ENCODE measurements at regions not wholly inside any gene's neighbourhood (a gene's known extent, or its start where the extent isn't known, plus 50 kb on each side); places are given as distances from the start of the nearest gene placed in this dataset.

DNA sequence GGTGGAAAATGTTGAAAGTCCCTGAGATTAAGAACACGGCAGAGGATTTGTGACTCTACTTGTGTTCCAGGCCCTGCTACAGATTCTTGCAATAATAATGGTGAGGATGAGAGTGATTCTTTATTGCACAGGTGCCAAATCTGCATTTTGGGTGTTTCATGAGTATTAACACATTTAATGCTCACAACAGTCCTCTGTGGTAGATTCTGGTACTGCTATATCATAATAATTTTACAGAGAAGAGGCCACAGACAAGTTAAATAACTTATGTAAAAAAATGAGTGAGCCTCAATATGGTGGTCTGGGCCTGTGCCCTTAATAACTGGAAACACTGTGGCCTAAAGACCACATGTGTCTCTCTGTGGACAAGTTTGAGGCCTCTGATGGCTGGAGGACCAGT lies 124.3 kb downstream of the C4orf33 start:
- Histone ChIP-seq H3K4me3 (no peak overlapping the region), H3K27ac (no peak overlapping the region), H3K36me3 (no peaks in the 10 kb centered on the region), H3K9me3 (no peaks in the 10 kb centered on the region), H3K27me3 (replicated peaks; ENCODE audit: insufficient read depth) (no peaks in the 10 kb centered on the region), H3K4me1 (replicated peaks) (no peaks in the 10 kb centered on the region)
- intact Hi-C loops (cut with DNase I) = no loop called here
- TF ChIP-seq POLR2AphosphoS5 (IDR thresholded peaks at IDR 0.05) = no peak
- TF ChIP-seq, protein P1, sequence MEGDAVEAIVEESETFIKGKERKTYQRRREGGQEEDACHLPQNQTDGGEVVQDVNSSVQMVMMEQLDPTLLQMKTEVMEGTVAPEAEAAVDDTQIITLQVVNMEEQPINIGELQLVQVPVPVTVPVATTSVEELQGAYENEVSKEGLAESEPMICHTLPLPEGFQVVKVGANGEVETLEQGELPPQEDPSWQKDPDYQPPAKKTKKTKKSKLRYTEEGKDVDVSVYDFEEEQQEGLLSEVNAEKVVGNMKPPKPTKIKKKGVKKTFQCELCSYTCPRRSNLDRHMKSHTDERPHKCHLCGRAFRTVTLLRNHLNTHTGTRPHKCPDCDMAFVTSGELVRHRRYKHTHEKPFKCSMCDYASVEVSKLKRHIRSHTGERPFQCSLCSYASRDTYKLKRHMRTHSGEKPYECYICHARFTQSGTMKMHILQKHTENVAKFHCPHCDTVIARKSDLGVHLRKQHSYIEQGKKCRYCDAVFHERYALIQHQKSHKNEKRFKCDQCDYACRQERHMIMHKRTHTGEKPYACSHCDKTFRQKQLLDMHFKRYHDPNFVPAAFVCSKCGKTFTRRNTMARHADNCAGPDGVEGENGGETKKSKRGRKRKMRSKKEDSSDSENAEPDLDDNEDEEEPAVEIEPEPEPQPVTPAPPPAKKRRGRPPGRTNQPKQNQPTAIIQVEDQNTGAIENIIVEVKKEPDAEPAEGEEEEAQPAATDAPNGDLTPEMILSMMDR (IDR thresholded peaks at IDR 0.05) = no peak
- no peak for TF ChIP-seq POLR2A (IDR thresholded peaks at IDR 0.05)
- 100% methylated on average over 1 of the region's 1 CpG for WGBS
- no peak for DNase-seq (ENCODE audit: low spot score)

DNA sequence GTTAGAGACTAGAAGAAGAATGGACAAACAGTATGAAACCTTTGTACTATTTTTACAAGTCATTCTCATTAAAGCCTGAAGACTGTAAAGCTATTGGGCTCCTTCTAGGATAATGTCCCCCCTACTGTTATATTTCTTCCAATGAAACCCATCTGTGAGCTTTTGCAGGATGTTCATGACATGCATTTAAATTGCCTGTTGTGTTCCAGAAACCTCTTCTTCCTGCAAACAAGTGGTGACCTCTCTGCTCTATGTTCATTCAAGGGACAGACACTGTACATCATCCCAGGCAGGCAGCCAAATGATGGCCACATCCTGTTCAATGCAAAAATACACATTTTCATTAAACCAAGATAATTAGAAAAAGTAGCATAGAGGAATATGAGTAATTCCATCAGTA lies 128.0 kb downstream of the C4orf33 start:
- DNase-seq (ENCODE audit: low spot score) = no peak
- TF ChIP-seq, protein P1 (IDR thresholded peaks at IDR 0.05) = no peak
- TF ChIP-seq POLR2A (IDR thresholded peaks at IDR 0.05) (no peak), POLR2AphosphoS5 (IDR thresholded peaks at IDR 0.05) (no peak)
- Histone ChIP-seq H3K9me3 (no peaks in the 10 kb centered on the region), H3K27ac (no peak overlapping the region), H3K4me3 (no peak overlapping the region), H3K36me3 (no peaks in the 10 kb centered on the region), H3K4me1 (replicated peaks) (no peaks in the 10 kb centered on the region), H3K27me3 (replicated peaks; ENCODE audit: insufficient read depth) (no peaks in the 10 kb centered on the region)
- intact Hi-C loops (cut with DNase I) = no loop called here

DNA sequence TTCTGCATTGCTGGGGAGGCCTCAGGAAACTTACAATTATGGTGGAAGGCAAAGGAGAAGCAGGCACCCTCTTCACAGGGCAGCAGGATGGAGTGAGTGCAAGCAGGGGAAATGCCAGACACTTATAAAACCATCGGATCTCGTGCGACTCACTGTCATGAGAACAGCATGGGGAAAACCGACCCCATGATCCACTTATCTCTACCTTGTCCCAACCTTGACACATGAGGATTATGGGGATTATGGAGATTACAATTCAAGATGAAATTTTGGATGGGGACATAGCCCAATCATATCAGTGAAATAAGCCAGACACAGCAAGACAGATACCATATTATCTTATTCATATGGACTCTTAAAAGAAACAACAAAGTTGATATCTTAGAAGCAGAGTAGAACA lies 134.9 kb downstream of the C4orf33 start:
- Histone ChIP-seq H3K4me1 (replicated peaks) (no peaks in the 10 kb centered on the region), H3K4me3 (no peak overlapping the region), H3K27me3 (replicated peaks; ENCODE audit: insufficient read depth) (no peaks in the 10 kb centered on the region), H3K9me3 (no peaks in the 10 kb centered on the region), H3K27ac (no peak overlapping the region), H3K36me3 (no peaks in the 10 kb centered on the region)
- TF ChIP-seq POLR2A (IDR thresholded peaks at IDR 0.05) = no peak
- no peak for TF ChIP-seq POLR2AphosphoS5 (IDR thresholded peaks at IDR 0.05)
- TF ChIP-seq, protein P1 (IDR thresholded peaks at IDR 0.05) = no peak
- 72% methylated on average over 4 of the region's 4 CpGs for WGBS
- no peak for DNase-seq (ENCODE audit: low spot score)
- intact Hi-C loops (cut with DNase I) = no loop called here

DNA sequence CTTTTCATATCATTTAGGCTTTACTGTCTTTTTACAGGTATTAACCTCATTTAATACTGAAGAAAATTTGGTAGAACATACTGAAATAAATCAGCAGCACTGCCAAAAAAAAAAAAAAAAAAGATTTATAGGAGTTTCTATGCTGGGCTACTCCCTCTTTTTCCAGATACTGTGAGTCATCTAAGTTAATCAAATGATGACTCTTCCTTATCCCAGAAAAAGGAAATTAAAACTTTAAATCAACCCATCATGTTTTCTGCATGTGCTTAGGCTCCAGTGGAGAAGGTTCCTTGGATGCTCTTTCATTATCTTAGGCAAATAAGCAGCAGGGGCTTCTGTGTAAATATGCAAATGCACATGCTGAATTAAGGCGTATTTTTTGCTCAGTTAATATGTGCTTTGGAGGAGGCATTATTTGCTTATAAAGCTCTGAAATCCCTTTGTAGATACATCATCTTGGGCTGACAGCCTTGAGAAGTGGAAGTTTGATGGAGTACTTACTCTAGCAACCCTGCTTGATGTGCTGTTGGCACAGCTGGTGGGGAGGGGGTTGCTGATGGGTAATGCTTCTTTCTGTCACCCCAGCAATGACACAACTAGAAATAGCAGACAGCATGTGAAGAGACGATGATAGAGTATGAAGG lies 136.1 kb downstream of the C4orf33 start:
- DNase-seq (ENCODE audit: low spot score) = no peak
- intact Hi-C loops (cut with DNase I) = no loop called here
- H3K27ac ChIP-seq = no peak overlapping the region
- no peak overlapping the region for H3K4me3 ChIP-seq
- no peaks in the 10 kb centered on the region for H3K27me3 ChIP-seq (replicated peaks; ENCODE audit: insufficient read depth)
- no peaks in the 10 kb centered on the region for H3K9me3 ChIP-seq
- H3K36me3 ChIP-seq = no peaks in the 10 kb centered on the region
- no peak for TF ChIP-seq POLR2A (IDR thresholded peaks at IDR 0.05)
- no peak for TF ChIP-seq POLR2AphosphoS5 (IDR thresholded peaks at IDR 0.05)
- TF ChIP-seq, protein P1 (IDR thresholded peaks at IDR 0.05) = no peak
- no peaks in the 10 kb centered on the region for H3K4me1 ChIP-seq (replicated peaks)
- 64% methylated on average over 2 of the region's 2 CpGs for WGBS

DNA sequence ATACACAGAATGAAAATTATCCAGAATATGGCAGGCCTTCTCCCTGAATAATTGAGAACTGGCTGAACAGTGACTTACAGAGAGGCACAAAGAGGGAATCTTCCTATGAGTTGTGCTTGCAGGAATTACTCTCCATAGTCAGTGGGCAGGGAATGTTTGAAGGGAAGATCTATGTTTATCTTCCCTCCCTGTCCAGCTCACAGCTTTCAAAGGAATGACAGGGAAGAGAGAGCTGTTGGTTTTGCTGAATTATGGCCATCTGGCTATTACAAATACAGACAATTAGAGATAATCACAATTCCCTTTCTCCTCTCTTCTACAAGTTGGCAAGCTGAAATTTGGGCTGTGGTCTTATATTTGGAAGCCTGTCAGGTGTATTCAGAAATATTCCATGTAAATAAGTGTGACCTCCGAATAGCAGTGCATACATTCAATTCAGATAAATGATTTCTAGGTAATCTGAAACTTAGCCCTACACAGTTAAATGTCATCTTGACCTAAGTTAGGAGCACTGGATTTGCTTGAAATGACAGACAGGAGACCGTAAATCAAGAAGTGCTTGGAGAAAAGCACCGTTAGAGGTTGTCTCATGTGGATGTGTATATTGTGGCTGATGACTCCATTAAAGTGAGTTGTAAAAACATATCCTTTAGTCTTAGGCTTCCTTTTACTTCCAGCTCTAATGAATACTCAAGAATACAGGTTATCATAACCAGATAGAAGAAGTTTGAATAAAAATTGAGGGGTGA lies 136.8 kb downstream of the C4orf33 start:
- no peak overlapping the region for H3K4me3 ChIP-seq
- H3K27me3 ChIP-seq (replicated peaks; ENCODE audit: insufficient read depth) = no peaks in the 10 kb centered on the region
- H3K4me1 ChIP-seq (replicated peaks) = no peaks in the 10 kb centered on the region
- no peak for DNase-seq (ENCODE audit: low spot score)
- no peaks in the 10 kb centered on the region for H3K36me3 ChIP-seq
- TF ChIP-seq, protein P1 (IDR thresholded peaks at IDR 0.05) = no peak
- TF ChIP-seq POLR2AphosphoS5 (IDR thresholded peaks at IDR 0.05) = no peak
- no peak for TF ChIP-seq POLR2A (IDR thresholded peaks at IDR 0.05)
- 53% methylated on average over 3 of the region's 3 CpGs for WGBS
- no peaks in the 10 kb centered on the region for H3K9me3 ChIP-seq
- intact Hi-C loops (cut with DNase I) = no loop called here
- no peak overlapping the region for H3K27ac ChIP-seq
